Trophoblast cell (in vitro differentiated cells and primary cell): ENCODE measurements at regions not wholly inside any gene's neighbourhood (a gene's known extent, or its start where the extent isn't known, plus 50 kb on each side); places are given as distances from the start of the nearest gene placed in this dataset.

Experiments
- DNase-seq, 2 donors: peaks; one replicate each; pipeline ENCODE4 v3.0.0-alpha.2; 2016
- H2AFZ ChIP-seq: 2 replicates; pipeline ENCODE4 v1.6.1; 2013; ENCODE audit warnings: low read length, moderate library complexity, mild to moderate bottlenecking; ENCODE audit not compliant: insufficient read depth, poor library complexity
- H2AK5ac ChIP-seq: 2 replicates; pipeline ENCODE4 v1.6.1; 2013; ENCODE audit warnings: mild to moderate bottlenecking, low read length
- H2BK120ac ChIP-seq: 2 replicates; pipeline ENCODE4 v1.6.1; 2013; ENCODE audit warnings: low read length, mild to moderate bottlenecking, moderate library complexity; ENCODE audit not compliant: insufficient read depth, poor library complexity
- H2BK12ac ChIP-seq: 2 replicates; pipeline ENCODE4 v1.6.1; 2013; ENCODE audit warnings: mild to moderate bottlenecking, low read length, moderate library complexity
- H2BK5ac ChIP-seq: 2 replicates; pipeline ENCODE4 v1.6.1; 2013; ENCODE audit warnings: low read length, low read depth, moderate library complexity, mild to moderate bottlenecking; ENCODE audit not compliant: poor library complexity
- H3K14ac ChIP-seq: 2 replicates; pipeline ENCODE4 v1.6.1; 2013; ENCODE audit warnings: mild to moderate bottlenecking, low read length
- H3K18ac ChIP-seq: 2 replicates; pipeline ENCODE4 v1.6.1; 2013; ENCODE audit warnings: mild to moderate bottlenecking, low read length
- H3K23ac ChIP-seq: 2 replicates; pipeline ENCODE4 v1.6.1; 2013; ENCODE audit warnings: low read length
- H3K27ac ChIP-seq: 2 replicates; pipeline ENCODE4 v1.5.1; 2013; ENCODE audit warnings: low read depth, mild to moderate bottlenecking, inconsistent platforms, low read length, moderate library complexity
- H3K27me3 ChIP-seq: 2 replicates; pipeline ENCODE4 v1.6.1; 2013; ENCODE audit warnings: inconsistent platforms, mild to moderate bottlenecking, low read length, moderate library complexity; ENCODE audit not compliant: insufficient read depth
- H3K36me3 ChIP-seq, 2 experiments: 1 replicate in 1 of 2; 2 replicates in 1 of 2; pipeline ENCODE4 v1.6.1; 2013; ENCODE audit warnings: low read length in 2 of 2, mild to moderate bottlenecking in 2 of 2, moderate library complexity in 1 of 2; ENCODE audit not compliant: insufficient read depth in 2 of 2, control insufficient read depth in 1 of 2
- H3K4ac ChIP-seq: 2 replicates; pipeline ENCODE4 v1.6.1; 2013; ENCODE audit warnings: low read depth, mild to moderate bottlenecking, low read length, moderate library complexity
- H3K4me1 ChIP-seq, 2 experiments: 1 replicate in 1 of 2; 2 replicates in 1 of 2; pipeline ENCODE4 v1.6.1; 2013; ENCODE audit warnings: low read length in 2 of 2, mild to moderate bottlenecking in 2 of 2, moderate library complexity in 1 of 2; ENCODE audit not compliant: insufficient read depth in 2 of 2, control insufficient read depth in 1 of 2
- H3K4me2 ChIP-seq: 2 replicates; pipeline ENCODE4 v1.6.1; 2013; ENCODE audit warnings: inconsistent platforms, mild to moderate bottlenecking, low read length, moderate library complexity
- H3K4me3 ChIP-seq: 2 replicates; pipeline ENCODE4 v1.5.1; 2013; ENCODE audit warnings: mild to moderate bottlenecking, low read depth, low read length, inconsistent platforms
- H3K79me1 ChIP-seq: one replicate; pipeline ENCODE4 v1.6.1; 2013; ENCODE audit warnings: low read length
- H3K79me2 ChIP-seq: 2 replicates; pipeline ENCODE4 v1.6.1; 2013; ENCODE audit warnings: low read length, mild to moderate bottlenecking; ENCODE audit not compliant: control insufficient read depth, insufficient read depth, poor library complexity
- H3K9ac ChIP-seq: 2 replicates; pipeline ENCODE4 v1.6.1; 2013; ENCODE audit warnings: mild to moderate bottlenecking, low read length
- H3K9me3 ChIP-seq: 2 replicates; pipeline ENCODE4 v1.6.1; 2013; ENCODE audit warnings: low read depth, mild to moderate bottlenecking, control low read depth, inconsistent platforms, low read length; ENCODE audit not compliant: insufficient read depth
- H4K12ac ChIP-seq: 2 replicates; pipeline ENCODE4 v1.6.1; 2013; ENCODE audit warnings: low read depth, mild to moderate bottlenecking, low read length, moderate library complexity
- H4K8ac ChIP-seq: 2 replicates; pipeline ENCODE4 v1.6.1; 2013; ENCODE audit warnings: low read depth, mild to moderate bottlenecking, low read length, moderate library complexity
- H4K91ac ChIP-seq: one replicate; pipeline ENCODE4 v1.6.1; 2013; ENCODE audit warnings: low read depth, mild to moderate bottlenecking, low read length, moderate library complexity
- WGBS: extraction: QIAGEN DNeasy Blood & Tissue Kit; methylation state at CpG from one replicate; pipeline ENCODE4 v1.1.7; 2013; ENCODE audit warnings: missing lambda C conversion rate; ENCODE audit not compliant: insufficient read length, insufficient coverage; ENCODE audit errors: extremely low coverage; 5-methylcytosine and 5-hydroxymethylcytosine counted together

GRCh38 chr5:54632131-54632701 is 114.7 kb downstream of the SNX18 start:
- no peak overlapping the region for H3K4me2 ChIP-seq
- no peak overlapping the region for H3K4ac ChIP-seq
- H4K91ac ChIP-seq = no peak overlapping the region
- no peaks in the 10 kb centered on the region for H3K79me1 ChIP-seq
- no peak overlapping the region for H3K9ac ChIP-seq
- H3K9me3 ChIP-seq = peaks cover 2% of the 10 kb centered on the region
- peaks cover 0 to 3% of the 10 kb centered on the region in 2 experiments for H3K4me1 ChIP-seq
- H3K79me2 ChIP-seq = no peaks in the 10 kb centered on the region
- H4K8ac ChIP-seq = no peak overlapping the region
- no peak overlapping the region for H3K18ac ChIP-seq
- no peak overlapping the region for H3K14ac ChIP-seq
- no peak for DNase-seq
- no peak overlapping the region for H3K4me3 ChIP-seq
- H3K23ac ChIP-seq = no peak overlapping the region
- no CpG with 5 or more reads among the region's 6 CpGs for WGBS
- no peak overlapping the region for H2BK12ac ChIP-seq
- no peak overlapping the region for H2BK120ac ChIP-seq
- no peak overlapping the region for H2AK5ac ChIP-seq
- no peak overlapping the region for H4K12ac ChIP-seq
- no peaks in the 10 kb centered on the region for H3K36me3 ChIP-seq
- no peak overlapping the region for H2AFZ ChIP-seq
- H3K27ac ChIP-seq = no peak overlapping the region
- H2BK5ac ChIP-seq = no peak overlapping the region
- no peaks in the 10 kb centered on the region for H3K27me3 ChIP-seq

DNA sequence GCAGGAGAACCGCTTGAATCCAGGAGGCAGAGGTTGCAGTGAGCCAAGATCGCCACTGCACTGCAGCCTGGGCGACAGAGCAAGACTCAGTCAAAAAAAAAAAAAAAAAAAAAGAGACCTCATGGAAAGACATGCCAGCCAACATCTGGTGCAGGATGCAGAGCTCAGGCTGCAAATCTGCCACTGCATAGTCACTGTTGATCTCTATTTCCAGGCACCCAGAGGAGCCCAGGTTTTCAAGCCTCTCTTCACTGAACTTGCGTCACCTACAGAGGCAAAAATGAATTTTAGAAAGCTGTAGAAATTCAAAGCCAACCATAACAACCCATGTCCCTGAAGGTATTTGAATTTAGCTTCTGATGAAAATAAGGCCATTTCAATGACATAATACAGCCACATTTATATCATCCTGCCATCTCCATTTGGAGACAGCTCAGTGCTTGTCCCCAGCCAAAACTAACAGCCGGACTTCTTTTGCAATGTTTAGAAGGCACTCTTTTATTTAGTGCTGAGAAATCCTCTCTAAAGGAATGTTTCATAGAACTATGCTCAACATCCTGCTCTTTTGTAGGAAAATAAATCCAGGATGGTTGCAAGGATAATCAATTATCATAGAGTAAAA is 113.3 kb downstream of the SNX18 start:
- Histone ChIP-seq H3K4me2 (no peak overlapping the region), H2AFZ (no peak overlapping the region), H3K27me3 (no peaks in the 10 kb centered on the region), H4K8ac (no peak overlapping the region), H3K36me3 (no peaks in the 10 kb centered on the region), H2BK5ac (no peak overlapping the region), H4K91ac (no peak overlapping the region), H3K18ac (no peak overlapping the region), H4K12ac (no peak overlapping the region), H3K9me3 (peaks cover 2% of the 10 kb centered on the region), H3K79me1 (no peaks in the 10 kb centered on the region), H3K4ac (no peak overlapping the region), H3K14ac (no peak overlapping the region), H2BK12ac (no peak overlapping the region), H2BK120ac (no peak overlapping the region), H3K4me1 (peaks cover 0 to 3% of the 10 kb centered on the region in 2 experiments), H3K79me2 (no peaks in the 10 kb centered on the region), H3K27ac (no peak overlapping the region), H3K4me3 (no peak overlapping the region), H3K23ac (no peak overlapping the region), H3K9ac (no peak overlapping the region), H2AK5ac (no peak overlapping the region)
- no CpG with 5 or more reads among the region's 5 CpGs for WGBS
- DNase-seq = no peak

DNA sequence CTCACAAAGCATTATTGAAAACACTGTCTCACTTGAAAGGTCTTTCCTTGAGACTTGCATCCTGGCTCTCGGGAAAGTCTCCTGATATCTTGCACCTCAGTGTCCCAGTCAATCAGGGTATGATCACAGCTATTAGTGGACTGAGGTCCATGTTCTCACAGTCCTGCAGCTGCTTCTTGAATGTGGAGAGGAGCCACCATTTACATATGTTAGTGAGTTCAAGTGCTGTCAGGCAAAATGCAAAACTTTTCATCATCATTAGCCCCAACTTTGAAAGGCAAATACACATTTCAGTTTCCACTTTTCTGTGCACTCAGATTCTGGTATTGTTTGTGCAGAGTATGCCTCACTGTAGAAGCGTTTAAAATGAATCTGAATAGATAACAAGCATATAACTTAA is 111.6 kb downstream of the SNX18 start:
- Histone ChIP-seq H3K14ac (no peak overlapping the region), H2AFZ (no peak overlapping the region), H2BK12ac (no peak overlapping the region), H3K4ac (no peak overlapping the region), H3K9me3 (peaks cover 2% of the 10 kb centered on the region), H4K91ac (no peak overlapping the region), H3K79me1 (no peaks in the 10 kb centered on the region), H2BK120ac (no peak overlapping the region), H2AK5ac (no peak overlapping the region), H3K27me3 (no peaks in the 10 kb centered on the region), H3K79me2 (no peaks in the 10 kb centered on the region), H3K4me1 (peaks cover 0 to 1% of the 10 kb centered on the region in 2 experiments), H3K4me2 (no peak overlapping the region), H3K27ac (no peak overlapping the region), H2BK5ac (no peak overlapping the region), H4K12ac (no peak overlapping the region), H3K4me3 (no peak overlapping the region), H3K36me3 (no peaks in the 10 kb centered on the region), H4K8ac (no peak overlapping the region), H3K18ac (no peak overlapping the region), H3K23ac (no peak overlapping the region), H3K9ac (no peak overlapping the region)
- no CpG with 5 or more reads among the region's 2 CpGs for WGBS
- no peak for DNase-seq

DNA sequence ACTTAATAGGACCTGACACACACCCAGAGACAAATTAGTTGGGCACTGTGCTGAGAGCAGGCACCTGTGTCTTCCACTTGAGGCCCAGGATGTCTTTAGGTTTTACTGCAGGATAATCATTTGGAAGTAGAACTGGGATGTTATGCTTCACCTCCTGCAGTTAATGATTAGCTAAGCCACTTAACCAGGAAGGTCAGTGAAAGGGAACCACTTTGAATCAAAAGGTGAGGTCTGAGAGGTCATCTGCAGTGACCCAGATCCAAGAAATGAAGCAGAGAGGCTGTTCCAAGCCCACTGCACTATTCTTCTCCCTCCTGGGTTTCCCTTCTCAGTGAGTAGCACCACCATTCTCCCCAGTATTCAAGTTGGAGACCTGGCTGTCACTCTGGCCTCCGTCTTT is 110.5 kb downstream of the SNX18 start:
- WGBS = no CpG with 5 or more reads among the region's 1 CpG
- H3K4me2 ChIP-seq = no peak overlapping the region
- H3K79me1 ChIP-seq = no peaks in the 10 kb centered on the region
- no peak overlapping the region for H3K4me3 ChIP-seq
- H3K18ac ChIP-seq = no peak overlapping the region
- no peaks in the 10 kb centered on the region for H3K79me2 ChIP-seq
- no peak for DNase-seq
- no peaks in the 10 kb centered on the region for H3K27me3 ChIP-seq
- H3K27ac ChIP-seq = no peak overlapping the region
- H2BK12ac ChIP-seq = no peak overlapping the region
- H3K14ac ChIP-seq = no peak overlapping the region
- no peak overlapping the region for H2BK5ac ChIP-seq
- no peak overlapping the region for H2AFZ ChIP-seq
- peaks cover 4% of the 10 kb centered on the region for H3K9me3 ChIP-seq
- no peak overlapping the region for H4K12ac ChIP-seq
- H3K23ac ChIP-seq = no peak overlapping the region
- H3K36me3 ChIP-seq = no peaks in the 10 kb centered on the region
- H4K8ac ChIP-seq = no peak overlapping the region
- H3K4me1 ChIP-seq = no peaks in the 10 kb centered on the region
- no peak overlapping the region for H2AK5ac ChIP-seq
- H4K91ac ChIP-seq = no peak overlapping the region
- H3K4ac ChIP-seq = no peak overlapping the region
- no peak overlapping the region for H3K9ac ChIP-seq
- H2BK120ac ChIP-seq = no peak overlapping the region
